RWPE2 (cell line): ENCODE measurements at regions not wholly inside any gene's neighbourhood (a gene's known extent, or its start where the extent isn't known, plus 50 kb on each side); places are given as distances from the start of the nearest gene placed in this dataset.

ENCODE experiments used
- ATAC-seq: fragments of 200-7000 bp; cut with Tn5 transposase; 3 replicates; pipeline ENCODE4 v1.9.1; 2021; ENCODE audit warnings: low read depth
- DNase-seq: peaks from one replicate; pipeline ENCODE4 v3.0.0-alpha.2; 2020; ENCODE audit warnings: low spot score
- H3K27ac ChIP-seq: fragments of 450-650 bp; 2 replicates; pipeline ENCODE4 v1.5.1; 2017; ENCODE audit warnings: mild to moderate bottlenecking; ENCODE audit not compliant: poor library complexity, severe bottlenecking
- H3K27me3 ChIP-seq: fragments of 250-450 bp; sonication (Bioruptor Pico); 2 replicates; pipeline ENCODE4 v1.5.1; 2021; ENCODE audit warnings: mild to moderate bottlenecking, moderate library complexity; ENCODE audit not compliant: insufficient read depth, poor library complexity, severe bottlenecking
- H3K36me3 ChIP-seq: fragments of 250-450 bp; sonication (Bioruptor Pico); 2 replicates; pipeline ENCODE4 v1.5.1; 2020; ENCODE audit warnings: low read depth, mild to moderate bottlenecking, moderate library complexity
- H3K4me1 ChIP-seq: fragments of 250-450 bp; sonication (Bioruptor Pico); 2 replicates; pipeline ENCODE4 v1.5.1; 2021; ENCODE audit warnings: mild to moderate bottlenecking, moderate library complexity; ENCODE audit not compliant: insufficient read depth, poor library complexity, severe bottlenecking
- H3K4me3 ChIP-seq: fragments of 250-450 bp; sonication (Bioruptor Pico); 2 replicates; pipeline ENCODE4 v1.5.1; 2021; ENCODE audit warnings: mild to moderate bottlenecking, moderate library complexity; ENCODE audit not compliant: severe bottlenecking
- H3K9me3 ChIP-seq: fragments of 250-450 bp; sonication (Bioruptor Pico); 2 replicates; pipeline ENCODE4 v1.5.1; 2021; ENCODE audit warnings: mild to moderate bottlenecking, moderate library complexity; ENCODE audit not compliant: severe bottlenecking
- CTCF ChIP-seq: fragments of 450-650 bp; IDR thresholded peaks from one replicate; pipeline ENCODE4 v1.5.1; 2017; ENCODE audit warnings: mild to moderate bottlenecking, moderate library complexity; ENCODE audit not compliant: poor library complexity, severe bottlenecking

GRCh38 chr9:105132606-105133005 lies 111.8 kb upstream of the SLC44A1 start:
- H3K36me3 ChIP-seq, result no peaks in the 10 kb centered on the region
- DNase-seq, result no peak
- H3K9me3 ChIP-seq, result no peaks in the 10 kb centered on the region
- no peak overlapping the region for H3K27ac ChIP-seq
- no peak; the same call in 2 of the 3 replicates for ATAC-seq
- H3K4me3 ChIP-seq, result no peak overlapping the region
- H3K27me3 ChIP-seq, result no peaks in the 10 kb centered on the region
- H3K4me1 ChIP-seq, result peaks cover 4% of the 10 kb centered on the region
- no peak for TF ChIP-seq CTCF

GRCh38 chr9:105138306-105138801 lies 106.1 kb upstream of the SLC44A1 start:
- no peak for TF ChIP-seq CTCF
- ATAC-seq (no peak), DNase-seq (no peak)
- no peaks in the 10 kb centered on the region for H3K36me3 ChIP-seq
- H3K27me3 ChIP-seq, result no peaks in the 10 kb centered on the region
- H3K4me3 ChIP-seq, result no peak overlapping the region
- H3K27ac ChIP-seq, result no peak overlapping the region
- H3K9me3 ChIP-seq, result no peaks in the 10 kb centered on the region
- H3K4me1 ChIP-seq, result no peaks in the 10 kb centered on the region

GRCh38 chr9:105141146-105141975 lies 103.1 kb upstream of the SLC44A1 start:
- TF ChIP-seq CTCF, result no peak
- ATAC-seq, result no peak
- H3K36me3 ChIP-seq, result no peaks in the 10 kb centered on the region
- H3K9me3 ChIP-seq, result no peaks in the 10 kb centered on the region
- DNase-seq, result no peak
- no peaks in the 10 kb centered on the region for H3K4me1 ChIP-seq
- no peaks in the 10 kb centered on the region for H3K27me3 ChIP-seq
- H3K27ac ChIP-seq, result no peak overlapping the region
- H3K4me3 ChIP-seq, result no peak overlapping the region

- H3K27me3 ChIP-seq, result no peaks in the 10 kb centered on the region
- H3K36me3 ChIP-seq, result no peaks in the 10 kb centered on the region
- ATAC-seq (no peak), DNase-seq (no peak)
- H3K9me3 ChIP-seq, result no peaks in the 10 kb centered on the region
- no peak overlapping the region for H3K27ac ChIP-seq
- TF ChIP-seq CTCF, result no peak
- no peaks in the 10 kb centered on the region for H3K4me1 ChIP-seq
- no peak overlapping the region for H3K4me3 ChIP-seq
These were observed 102.5 kb upstream of the SLC44A1 start for GRCh38 chr9:105141976-105142250.

- TF ChIP-seq CTCF, result no peak
- DNase-seq (no peak), ATAC-seq (no peak)
- Histone ChIP-seq H3K36me3 (no peaks in the 10 kb centered on the region), H3K4me3 (no peak overlapping the region), H3K9me3 (no peaks in the 10 kb centered on the region), H3K4me1 (no peaks in the 10 kb centered on the region), H3K27ac (no peak overlapping the region), H3K27me3 (no peaks in the 10 kb centered on the region)
These were observed 101.9 kb upstream of the SLC44A1 start for GRCh38 chr9:105142406-105143135.
